HEK293T (cell line): ENCODE measurements at regions not wholly inside any gene's neighbourhood (a gene's known extent, or its start where the extent isn't known, plus 50 kb on each side); places are given as distances from the start of the nearest gene placed in this dataset.
"Not testable (repeated sequence)": the region's sequence is repeated elsewhere in the genome, so short reads cannot be mapped to it uniquely, and the experiment has no call there.

Experiments
- ARNT ChIP-seq: fragments of 450-650 bp; IDR thresholded peaks from 2 replicates; pipeline ENCODE4 v1.6.1; 2017; ENCODE audit warnings: mild to moderate bottlenecking
- BHLHE40 ChIP-seq: fragments of 450-650 bp; IDR thresholded peaks from 2 replicates; pipeline ENCODE4 v1.6.1; 2016; ENCODE audit warnings: mild to moderate bottlenecking, moderate library complexity, borderline replicate concordance
- ELF4 ChIP-seq: fragments of 450-650 bp; IDR thresholded peaks from 2 replicates; pipeline ENCODE4 v1.6.1; 2017; ENCODE audit warnings: antibody characterized with exemption
- FOXA1 ChIP-seq: fragments of 450-650 bp; IDR thresholded peaks from 2 replicates; pipeline ENCODE4 v1.6.1; 2016; ENCODE audit warnings: mild to moderate bottlenecking
- HDGF ChIP-seq: fragments of 450-650 bp; IDR thresholded peaks from 2 replicates; pipeline ENCODE4 v1.6.1; 2017; ENCODE audit warnings: antibody characterized with exemption, borderline replicate concordance
- LEF1 ChIP-seq: fragments of 450-650 bp; IDR thresholded peaks from 2 replicates; pipeline ENCODE4 v1.6.1; 2017; ENCODE audit warnings: mild to moderate bottlenecking, borderline replicate concordance
- NFRKB ChIP-seq: fragments of 450-650 bp; IDR thresholded peaks from 2 replicates; pipeline ENCODE4 v1.6.1; 2016; ENCODE audit warnings: mild to moderate bottlenecking, moderate library complexity
- SP1 ChIP-seq: fragments of 450-650 bp; IDR thresholded peaks from 2 replicates; pipeline ENCODE4 v1.6.1; 2017
- SUZ12 ChIP-seq: fragments of 450-650 bp; IDR thresholded peaks from 2 replicates; pipeline ENCODE4 v1.6.1; 2016; ENCODE audit warnings: mild to moderate bottlenecking
- TARDBP ChIP-seq: fragments of 450-650 bp; IDR thresholded peaks from 2 replicates; pipeline ENCODE4 v1.6.1; 2016
- ZNF384 ChIP-seq: fragments of 450-650 bp; IDR thresholded peaks from 2 replicates; pipeline ENCODE4 v1.6.1; 2016
- TF ChIP-seq, protein P1 (sequence below): fragments of 450-650 bp; IDR thresholded peaks from 2 replicates; pipeline ENCODE4 v1.6.1; 2016

GRCh38 chrX:3435916-3436315 is 89.5 kb upstream of the MXRA5 start:
- TF ChIP-seq, protein P1, sequence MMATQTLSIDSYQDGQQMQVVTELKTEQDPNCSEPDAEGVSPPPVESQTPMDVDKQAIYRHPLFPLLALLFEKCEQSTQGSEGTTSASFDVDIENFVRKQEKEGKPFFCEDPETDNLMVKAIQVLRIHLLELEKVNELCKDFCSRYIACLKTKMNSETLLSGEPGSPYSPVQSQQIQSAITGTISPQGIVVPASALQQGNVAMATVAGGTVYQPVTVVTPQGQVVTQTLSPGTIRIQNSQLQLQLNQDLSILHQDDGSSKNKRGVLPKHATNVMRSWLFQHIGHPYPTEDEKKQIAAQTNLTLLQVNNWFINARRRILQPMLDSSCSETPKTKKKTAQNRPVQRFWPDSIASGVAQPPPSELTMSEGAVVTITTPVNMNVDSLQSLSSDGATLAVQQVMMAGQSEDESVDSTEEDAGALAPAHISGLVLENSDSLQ, result not testable (repeated sequence)
- TF ChIP-seq SP1, SUZ12, ELF4, NFRKB, ZNF384, ARNT, LEF1, BHLHE40, FOXA1, TARDBP, HDGF: not testable (repeated sequence)
